ENCODE measurements at regions not wholly inside any gene's neighbourhood (a gene's known extent, or its start where the extent isn't known, plus 50 kb on each side); places are given as distances from the start of the nearest gene placed in this dataset.

DNA sequence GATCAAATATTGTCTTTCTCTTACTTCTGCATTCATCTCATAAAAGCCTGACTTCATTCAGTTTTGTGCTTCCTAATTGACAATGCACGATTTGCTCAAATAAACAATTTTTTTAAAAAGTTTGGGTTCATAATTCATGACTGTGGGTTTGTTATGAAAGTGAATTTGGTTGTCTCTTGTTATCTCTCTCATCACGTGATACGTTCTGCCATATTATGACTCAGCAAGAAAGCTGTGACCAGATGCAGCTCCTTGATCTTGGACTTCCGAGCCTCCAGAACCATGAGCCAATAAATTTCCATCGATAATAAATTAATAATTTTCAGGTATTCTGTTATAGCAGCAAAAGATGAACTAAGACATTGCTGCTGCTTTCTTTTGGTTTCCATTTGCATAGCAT is 156.5 kb upstream of the LRATD1 start:
- CTCF ChIA-PET, result no interaction called here
- DNase-seq (no peak), ATAC-seq (replicated peaks in 1 of 4) (no peak)
- Mint-ChIP-seq H3K27me3 (no peaks in the 10 kb centered on the region), H3K4me3 (no peak overlapping the region), H3K9me3 (peaks cover 0 to 6% (median 0%) of the 10 kb centered on the region in 3 donors), H3K36me3 (no peaks in the 10 kb centered on the region), H3K27ac (no peak overlapping the region), H3K4me1 (no peaks in the 10 kb centered on the region)
- POLR2A ChIA-PET, result no interaction called here
- no peaks in the 10 kb centered on the region for H3K4me1 ChIP-seq (ENCODE audit: control insufficient read depth in 1 of 2, extremely low read depth in 1 of 2, insufficient read depth in 2 of 2, low read length in 2 of 2)
- no peak overlapping the region for H3K4me3 ChIP-seq (ENCODE audit: control insufficient read depth in 1 of 2, extremely low read depth in 1 of 2, low read length in 1 of 2)
- H3K27ac ChIP-seq (ENCODE audit: low read length), result no peak overlapping the region
- no peaks in the 10 kb centered on the region for H3K36me3 ChIP-seq (ENCODE audit: control insufficient read depth in 2 of 2, extremely low read depth in 1 of 2, insufficient read depth in 1 of 2, low read length in 1 of 2)
- H3K27me3 ChIP-seq (replicated peaks in 1 of 2; ENCODE audit: control insufficient read depth in 2 of 2, extremely low read depth in 1 of 2, insufficient read depth in 2 of 2, low read length in 1 of 2), result no peaks in the 10 kb centered on the region
- WGBS (ENCODE audit: insufficient coverage), result no CpG with 5 or more reads among the region's 5 CpGs
- H3K9me3 ChIP-seq, result no peaks in the 10 kb centered on the region

DNA sequence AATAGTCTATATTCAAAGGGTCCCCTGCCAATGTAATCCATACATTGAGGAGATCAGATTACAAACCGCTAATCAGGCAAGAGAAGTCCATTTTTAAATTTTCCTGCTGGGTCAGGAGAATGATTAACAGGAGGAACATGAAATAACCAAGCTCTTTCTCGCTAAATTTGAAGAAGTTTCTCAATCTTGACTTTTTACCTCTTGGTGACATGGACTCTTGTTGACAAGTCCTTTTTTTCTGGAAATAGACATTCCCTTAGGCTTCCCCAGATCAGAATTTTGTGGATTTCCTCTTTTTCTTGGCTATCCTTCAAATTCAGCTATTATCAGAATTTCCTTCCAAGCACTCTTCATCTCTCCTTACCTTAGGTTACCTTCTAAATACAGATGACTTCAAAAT is 153.0 kb upstream of the LRATD1 start:
- H3K27ac Mint-ChIP-seq, result no peak overlapping the region
- Histone ChIP-seq H3K36me3 (ENCODE audit: control insufficient read depth in 2 of 2, extremely low read depth in 1 of 2, insufficient read depth in 1 of 2, low read length in 1 of 2) (no peaks in the 10 kb centered on the region), H3K4me3 (ENCODE audit: control insufficient read depth in 1 of 2, extremely low read depth in 1 of 2, low read length in 1 of 2) (no peak overlapping the region), H3K9me3 (no peaks in the 10 kb centered on the region), H3K4me1 (ENCODE audit: control insufficient read depth in 1 of 2, extremely low read depth in 1 of 2, insufficient read depth in 2 of 2, low read length in 2 of 2) (no peaks in the 10 kb centered on the region), H3K27ac (ENCODE audit: low read length) (no peak overlapping the region), H3K27me3 (replicated peaks in 1 of 2; ENCODE audit: control insufficient read depth in 2 of 2, extremely low read depth in 1 of 2, insufficient read depth in 2 of 2, low read length in 1 of 2) (no peaks in the 10 kb centered on the region)
- no peaks in the 10 kb centered on the region for H3K4me1 Mint-ChIP-seq
- WGBS (ENCODE audit: insufficient coverage), result no CpG with 5 or more reads among the region's 2 CpGs
- POLR2A ChIA-PET, result no interaction called here
- H3K36me3 Mint-ChIP-seq, result no peaks in the 10 kb centered on the region
- H3K4me3 Mint-ChIP-seq, result no peak overlapping the region
- H3K9me3 Mint-ChIP-seq, result peaks cover 0 to 16% (median 3%) of the 10 kb centered on the region in 3 donors
- no peak for DNase-seq
- CTCF ChIA-PET, result no interaction called here
- ATAC-seq (replicated peaks in 1 of 4), result no peak
- H3K27me3 Mint-ChIP-seq, result no peaks in the 10 kb centered on the region

DNA sequence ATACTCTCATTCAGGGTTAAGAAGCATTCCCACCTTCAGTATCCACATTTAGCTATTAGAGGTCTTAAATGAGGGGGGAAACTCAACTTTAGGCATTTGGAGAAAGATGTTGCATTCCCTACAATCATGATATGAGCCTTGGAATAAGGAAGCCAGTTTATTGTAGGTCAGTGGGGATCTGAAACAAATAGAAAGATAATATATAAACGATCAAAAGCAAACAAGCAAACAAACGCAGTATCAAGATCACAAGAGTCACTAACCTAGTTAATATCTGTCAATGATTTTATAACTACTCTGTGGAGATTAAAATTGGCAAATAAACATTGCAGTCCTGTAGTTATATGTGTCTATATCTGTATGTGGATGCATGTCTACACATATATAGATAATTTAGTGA is 152.4 kb upstream of the LRATD1 start:
- WGBS (ENCODE audit: insufficient coverage), result no CpG with 5 or more reads among the region's 2 CpGs
- no peaks in the 10 kb centered on the region for H3K27me3 Mint-ChIP-seq
- Histone ChIP-seq H3K9me3 (no peaks in the 10 kb centered on the region), H3K27me3 (replicated peaks in 1 of 2; ENCODE audit: control insufficient read depth in 2 of 2, extremely low read depth in 1 of 2, insufficient read depth in 2 of 2, low read length in 1 of 2) (no peaks in the 10 kb centered on the region), H3K27ac (ENCODE audit: low read length) (no peak overlapping the region), H3K36me3 (ENCODE audit: control insufficient read depth in 2 of 2, extremely low read depth in 1 of 2, insufficient read depth in 1 of 2, low read length in 1 of 2) (no peaks in the 10 kb centered on the region), H3K4me1 (ENCODE audit: control insufficient read depth in 1 of 2, extremely low read depth in 1 of 2, insufficient read depth in 2 of 2, low read length in 2 of 2) (no peaks in the 10 kb centered on the region), H3K4me3 (ENCODE audit: control insufficient read depth in 1 of 2, extremely low read depth in 1 of 2, low read length in 1 of 2) (no peak overlapping the region)
- H3K9me3 Mint-ChIP-seq, result peaks cover 0 to 18% (median 3%) of the 10 kb centered on the region in 3 donors
- H3K4me1 Mint-ChIP-seq, result no peaks in the 10 kb centered on the region
- no peak for ATAC-seq (replicated peaks in 1 of 4)
- H3K27ac Mint-ChIP-seq, result no peak overlapping the region
- H3K36me3 Mint-ChIP-seq, result no peaks in the 10 kb centered on the region
- no peak overlapping the region for H3K4me3 Mint-ChIP-seq
- ChIA-PET CTCF (no interaction called here), POLR2A (no interaction called here)
- DNase-seq, result no peak

DNA sequence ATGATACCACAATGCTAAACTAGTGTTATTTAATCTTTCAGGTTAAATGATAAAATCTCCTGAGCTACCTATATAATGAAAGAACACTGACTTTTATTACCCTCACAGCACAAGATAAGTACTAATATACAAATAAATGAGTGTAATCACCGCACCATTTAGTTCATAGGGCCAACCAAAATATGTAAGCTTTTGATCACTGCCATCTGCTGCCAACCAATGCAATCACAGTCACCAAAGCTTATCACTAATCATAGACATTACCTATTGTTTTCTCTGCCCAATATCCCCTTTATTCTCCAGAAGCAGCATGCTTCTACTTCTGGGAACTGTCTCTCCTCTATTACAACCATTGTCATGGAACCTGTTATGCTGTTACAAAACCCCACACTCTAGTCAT is 151.6 kb upstream of the LRATD1 start:
- no peak overlapping the region for H3K4me3 Mint-ChIP-seq
- 67% methylated on average over 1 of the region's 1 CpG for WGBS (ENCODE audit: insufficient coverage)
- Histone ChIP-seq H3K27ac (ENCODE audit: low read length) (no peak overlapping the region), H3K9me3 (no peaks in the 10 kb centered on the region), H3K4me3 (ENCODE audit: control insufficient read depth in 1 of 2, extremely low read depth in 1 of 2, low read length in 1 of 2) (no peak overlapping the region), H3K4me1 (ENCODE audit: control insufficient read depth in 1 of 2, extremely low read depth in 1 of 2, insufficient read depth in 2 of 2, low read length in 2 of 2) (no peaks in the 10 kb centered on the region), H3K36me3 (ENCODE audit: control insufficient read depth in 2 of 2, extremely low read depth in 1 of 2, insufficient read depth in 1 of 2, low read length in 1 of 2) (no peaks in the 10 kb centered on the region), H3K27me3 (replicated peaks in 1 of 2; ENCODE audit: control insufficient read depth in 2 of 2, extremely low read depth in 1 of 2, insufficient read depth in 2 of 2, low read length in 1 of 2) (no peaks in the 10 kb centered on the region)
- no peak overlapping the region for H3K27ac Mint-ChIP-seq
- ATAC-seq (replicated peaks in 1 of 4) (no peak), DNase-seq (no peak)
- no peaks in the 10 kb centered on the region for H3K4me1 Mint-ChIP-seq
- ChIA-PET POLR2A (no interaction called here), CTCF (no interaction called here)
- peaks cover 4 to 18% (median 8%) of the 10 kb centered on the region in 3 donors for H3K9me3 Mint-ChIP-seq
- no peaks in the 10 kb centered on the region for H3K36me3 Mint-ChIP-seq
- H3K27me3 Mint-ChIP-seq, result no peaks in the 10 kb centered on the region

DNA sequence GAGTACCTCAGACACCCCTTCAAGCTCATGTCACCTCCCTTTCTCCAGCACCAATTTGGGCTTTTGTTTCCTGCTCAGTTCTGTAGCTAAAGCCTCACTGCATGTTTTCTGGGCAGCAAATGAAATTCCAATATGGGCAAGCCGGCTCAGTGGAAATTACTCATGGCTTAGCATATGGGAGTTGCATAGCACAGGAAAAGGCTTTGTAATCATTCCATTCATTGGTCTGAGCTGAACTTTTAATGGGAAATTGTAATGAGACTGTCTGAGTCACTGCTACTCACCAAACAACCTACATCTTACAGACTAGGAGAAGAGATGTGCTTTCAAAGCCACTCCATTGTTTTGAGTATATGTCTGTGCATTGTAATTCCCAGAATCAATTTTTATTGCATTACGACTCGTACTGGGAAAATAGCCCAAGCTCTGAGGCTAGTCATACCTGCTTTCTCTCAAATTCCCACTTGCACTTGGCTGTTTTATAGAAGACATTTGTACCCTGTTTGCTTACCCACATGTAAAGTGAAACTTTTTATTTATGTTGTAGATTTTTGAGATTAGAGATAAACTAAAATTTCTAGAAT is 139.5 kb upstream of the LRATD1 start:
- CTCF ChIA-PET, result interaction anchor here in 1 of 2 donors (0.5 kb wide), 1 partner anchor 115 kb away, joined by 5 read pairs; no protein-coding TSS in a partner anchor
- H3K36me3 Mint-ChIP-seq, result no peaks in the 10 kb centered on the region
- POLR2A ChIA-PET, result no interaction called here
- no peak overlapping the region for H3K27ac Mint-ChIP-seq
- no peaks in the 10 kb centered on the region for H3K27me3 ChIP-seq (replicated peaks in 1 of 2; ENCODE audit: control insufficient read depth in 2 of 2, extremely low read depth in 1 of 2, insufficient read depth in 2 of 2, low read length in 1 of 2)
- no peak overlapping the region for H3K27ac ChIP-seq (ENCODE audit: low read length)
- H3K36me3 ChIP-seq (ENCODE audit: control insufficient read depth in 2 of 2, extremely low read depth in 1 of 2, insufficient read depth in 1 of 2, low read length in 1 of 2), result no peaks in the 10 kb centered on the region
- H3K9me3 Mint-ChIP-seq, result peaks cover 2 to 7% (median 4%) of the 10 kb centered on the region in 3 donors
- no peaks in the 10 kb centered on the region for H3K4me1 Mint-ChIP-seq
- no peak overlapping the region for H3K4me3 ChIP-seq (ENCODE audit: control insufficient read depth in 1 of 2, extremely low read depth in 1 of 2, low read length in 1 of 2)
- no peaks in the 10 kb centered on the region for H3K4me1 ChIP-seq (ENCODE audit: control insufficient read depth in 1 of 2, extremely low read depth in 1 of 2, insufficient read depth in 2 of 2, low read length in 2 of 2)
- H3K9me3 ChIP-seq, result peaks cover 2% of the 10 kb centered on the region
- no CpG with 5 or more reads among the region's 3 CpGs for WGBS (ENCODE audit: insufficient coverage)
- H3K27me3 Mint-ChIP-seq, result no peaks in the 10 kb centered on the region
- DNase-seq (no peak), ATAC-seq (replicated peaks in 1 of 4) (no peak)
- H3K4me3 Mint-ChIP-seq, result no peak overlapping the region

DNA sequence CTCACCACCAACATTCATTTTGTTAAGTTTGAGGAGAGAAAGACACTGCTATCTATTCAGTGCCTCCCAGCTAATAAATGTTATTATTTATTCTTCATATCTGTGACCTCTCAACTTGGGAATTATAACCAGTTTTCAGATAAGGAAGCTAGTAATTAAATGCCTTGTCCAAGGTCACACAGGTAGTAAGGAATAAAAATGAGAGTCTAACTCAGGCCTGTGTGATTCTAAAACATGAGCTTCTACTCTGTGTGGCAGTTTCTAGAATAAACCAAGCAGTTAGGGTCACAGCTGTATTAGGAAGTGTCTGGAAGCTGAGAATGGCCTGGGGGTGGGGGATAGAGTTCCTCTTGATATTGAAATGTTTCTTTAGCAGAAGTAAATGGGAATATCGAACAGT is 137.8 kb upstream of the LRATD1 start:
- no peak overlapping the region for H3K27ac Mint-ChIP-seq
- Histone ChIP-seq H3K9me3 (no peaks in the 10 kb centered on the region), H3K4me3 (ENCODE audit: control insufficient read depth in 1 of 2, extremely low read depth in 1 of 2, low read length in 1 of 2) (no peak overlapping the region), H3K4me1 (ENCODE audit: control insufficient read depth in 1 of 2, extremely low read depth in 1 of 2, insufficient read depth in 2 of 2, low read length in 2 of 2) (no peaks in the 10 kb centered on the region), H3K27ac (ENCODE audit: low read length) (no peak overlapping the region), H3K27me3 (replicated peaks in 1 of 2; ENCODE audit: control insufficient read depth in 2 of 2, extremely low read depth in 1 of 2, insufficient read depth in 2 of 2, low read length in 1 of 2) (no peaks in the 10 kb centered on the region), H3K36me3 (ENCODE audit: control insufficient read depth in 2 of 2, extremely low read depth in 1 of 2, insufficient read depth in 1 of 2, low read length in 1 of 2) (no peaks in the 10 kb centered on the region)
- no peak overlapping the region for H3K4me3 Mint-ChIP-seq
- H3K4me1 Mint-ChIP-seq, result no peaks in the 10 kb centered on the region
- DNase-seq, result no peak
- no peak for ATAC-seq (replicated peaks in 1 of 4)
- no peaks in the 10 kb centered on the region for H3K36me3 Mint-ChIP-seq
- no peaks in the 10 kb centered on the region for H3K27me3 Mint-ChIP-seq
- no CpG with 5 or more reads among the region's 1 CpG for WGBS (ENCODE audit: insufficient coverage)
- POLR2A ChIA-PET, result no interaction called here
- H3K9me3 Mint-ChIP-seq, result peaks cover 2 to 12% (median 4%) of the 10 kb centered on the region in 3 donors
- CTCF ChIA-PET, result interaction anchor here in 1 of 2 donors (0.6 kb wide), 1 partner anchor 1067 kb away, joined by 3 read pairs; no protein-coding TSS in a partner anchor

DNA sequence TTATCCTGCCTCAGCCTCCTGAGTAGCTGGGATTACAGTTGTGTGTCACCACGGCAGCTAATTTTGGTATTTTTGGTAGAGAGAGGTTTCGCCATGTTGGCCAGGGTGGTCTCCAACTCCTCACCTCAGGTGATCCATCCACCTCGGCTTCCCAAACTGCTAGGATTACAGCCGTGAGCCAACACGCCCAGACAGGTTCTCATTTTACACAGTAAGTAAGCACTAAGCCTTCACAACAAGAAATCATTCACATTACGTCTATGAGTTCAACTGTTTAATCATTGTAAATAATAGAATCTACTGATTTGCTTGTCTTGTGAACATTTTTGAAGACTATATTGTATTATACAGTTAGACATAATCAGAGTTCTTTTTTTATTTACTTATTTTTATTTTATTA is 131.5 kb upstream of the LRATD1 start:
- Histone ChIP-seq H3K4me1 (ENCODE audit: control insufficient read depth in 1 of 2, extremely low read depth in 1 of 2, insufficient read depth in 2 of 2, low read length in 2 of 2) (no peaks in the 10 kb centered on the region), H3K27me3 (replicated peaks in 1 of 2; ENCODE audit: control insufficient read depth in 2 of 2, extremely low read depth in 1 of 2, insufficient read depth in 2 of 2, low read length in 1 of 2) (no peaks in the 10 kb centered on the region), H3K36me3 (ENCODE audit: control insufficient read depth in 2 of 2, extremely low read depth in 1 of 2, insufficient read depth in 1 of 2, low read length in 1 of 2) (no peaks in the 10 kb centered on the region), H3K4me3 (ENCODE audit: control insufficient read depth in 1 of 2, extremely low read depth in 1 of 2, low read length in 1 of 2) (no peak overlapping the region), H3K9me3 (no peaks in the 10 kb centered on the region), H3K27ac (ENCODE audit: low read length) (no peak overlapping the region)
- no peak overlapping the region for H3K27ac Mint-ChIP-seq
- ChIA-PET POLR2A (no interaction called here), CTCF (no interaction called here)
- ATAC-seq (replicated peaks in 1 of 4) (no peak), DNase-seq (no peak)
- no peaks in the 10 kb centered on the region for H3K27me3 Mint-ChIP-seq
- peaks cover 2 to 15% (median 4%) of the 10 kb centered on the region in 3 donors for H3K9me3 Mint-ChIP-seq
- no peak overlapping the region for H3K4me3 Mint-ChIP-seq
- WGBS (ENCODE audit: insufficient coverage), result no CpG with 5 or more reads among the region's 6 CpGs
- no peaks in the 10 kb centered on the region for H3K4me1 Mint-ChIP-seq
- no peaks in the 10 kb centered on the region for H3K36me3 Mint-ChIP-seq

All from T-cell (primary cell).